ENCODE measurements at regions not wholly inside any gene's neighbourhood (a gene's known extent, or its start where the extent isn't known, plus 50 kb on each side); places are given as distances from the start of the nearest gene placed in this dataset.
"Not testable (repeated sequence)": the region's sequence is repeated elsewhere in the genome, so short reads cannot be mapped to it uniquely, and the experiment has no call there.

DNA sequence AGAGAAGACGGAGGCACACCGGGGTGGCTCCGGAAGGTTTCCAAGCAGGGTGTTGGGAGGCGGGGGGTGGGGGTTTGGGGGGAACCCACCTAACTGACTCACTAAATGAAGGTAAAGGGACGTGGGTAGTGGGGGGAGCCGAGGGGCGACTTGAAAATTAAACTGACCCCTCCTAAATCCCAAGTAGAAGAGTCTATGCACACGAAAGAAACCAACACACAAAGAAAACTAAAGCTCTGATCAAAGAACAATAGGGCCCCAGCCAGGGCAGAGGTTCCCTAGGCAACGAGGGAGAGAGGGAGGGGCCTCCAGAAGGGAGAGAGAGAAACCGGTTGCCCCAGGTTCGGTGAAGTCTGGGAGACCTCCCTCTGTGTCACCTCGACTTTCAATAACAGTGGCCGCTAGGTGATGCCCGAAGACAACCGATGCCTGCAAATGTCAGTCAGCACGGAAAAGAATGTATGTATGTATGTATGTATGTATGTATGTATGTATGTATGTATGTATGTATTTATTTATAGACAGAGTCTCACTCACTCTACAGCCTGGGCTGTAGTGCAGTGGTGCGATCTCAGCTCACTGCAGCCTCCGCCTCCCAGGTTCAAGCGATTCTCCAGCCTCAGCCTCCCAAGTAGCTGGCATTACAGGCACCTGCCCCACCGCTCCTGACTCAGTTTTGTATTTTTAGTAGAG, 106.7 kb upstream of the ANKRD30BL start:
- POLR2A ChIA-PET: interaction anchor here (0.6 kb wide), 1 partner anchor 512 kb away, joined by 3 read pairs; no protein-coding TSS in a partner anchor
- H3K4me1 Mint-ChIP-seq (ENCODE audit: low read depth); H3K36me3 Mint-ChIP-seq (ENCODE audit: low read depth); H3K9me3 Mint-ChIP-seq; H3K27me3 Mint-ChIP-seq; H3K4me3 Mint-ChIP-seq; intact Hi-C loops (cut with micrococcal nuclease): not testable (repeated sequence)
- CTCF ChIA-PET: interaction anchor here (0.7 to 1.6 kb wide), 2 partner anchors 380 to 1512 kb away, joined by 3 to 4 read pairs; no protein-coding TSS in a partner anchor
- peak; percentile 80 for DNase-seq
- H3K27ac Mint-ChIP-seq: peak overlapping the region; percentile 22
- peak; percentile 49 for ATAC-seq
- TF ChIP-seq, protein P1, sequence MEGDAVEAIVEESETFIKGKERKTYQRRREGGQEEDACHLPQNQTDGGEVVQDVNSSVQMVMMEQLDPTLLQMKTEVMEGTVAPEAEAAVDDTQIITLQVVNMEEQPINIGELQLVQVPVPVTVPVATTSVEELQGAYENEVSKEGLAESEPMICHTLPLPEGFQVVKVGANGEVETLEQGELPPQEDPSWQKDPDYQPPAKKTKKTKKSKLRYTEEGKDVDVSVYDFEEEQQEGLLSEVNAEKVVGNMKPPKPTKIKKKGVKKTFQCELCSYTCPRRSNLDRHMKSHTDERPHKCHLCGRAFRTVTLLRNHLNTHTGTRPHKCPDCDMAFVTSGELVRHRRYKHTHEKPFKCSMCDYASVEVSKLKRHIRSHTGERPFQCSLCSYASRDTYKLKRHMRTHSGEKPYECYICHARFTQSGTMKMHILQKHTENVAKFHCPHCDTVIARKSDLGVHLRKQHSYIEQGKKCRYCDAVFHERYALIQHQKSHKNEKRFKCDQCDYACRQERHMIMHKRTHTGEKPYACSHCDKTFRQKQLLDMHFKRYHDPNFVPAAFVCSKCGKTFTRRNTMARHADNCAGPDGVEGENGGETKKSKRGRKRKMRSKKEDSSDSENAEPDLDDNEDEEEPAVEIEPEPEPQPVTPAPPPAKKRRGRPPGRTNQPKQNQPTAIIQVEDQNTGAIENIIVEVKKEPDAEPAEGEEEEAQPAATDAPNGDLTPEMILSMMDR (IDR thresholded peaks at IDR 0.05): peak; percentile 66

DNA sequence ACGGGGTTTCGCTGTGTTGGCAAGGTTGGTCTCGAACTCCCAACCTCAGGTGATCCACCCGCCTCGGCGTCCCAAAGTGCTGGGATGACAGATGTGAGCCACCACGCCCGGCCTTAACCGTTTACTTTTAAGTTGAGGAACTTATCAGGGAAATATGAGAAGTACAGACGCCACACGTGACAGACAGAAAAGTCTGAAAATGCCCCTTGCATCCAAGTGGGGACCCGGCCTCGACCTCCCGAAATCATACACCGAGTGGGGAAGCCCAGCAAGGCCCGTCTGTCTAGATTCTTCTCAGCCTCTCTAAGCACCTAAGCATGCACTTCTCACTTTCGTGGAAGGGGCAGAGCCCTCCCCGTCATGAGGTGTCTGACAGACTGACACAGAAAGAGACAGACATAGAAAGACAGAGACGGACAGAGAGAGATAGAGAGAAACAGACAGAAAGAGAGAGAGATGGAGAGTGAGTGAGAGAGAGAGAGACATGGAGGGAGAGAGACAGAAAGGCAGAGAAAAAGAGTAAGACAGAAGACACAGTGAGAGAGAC, 107.3 kb upstream of the ANKRD30BL start:
- ATAC-seq (no peak), DNase-seq (no peak)
- Mint-ChIP-seq H3K36me3 (ENCODE audit: low read depth) (no peaks in the 10 kb centered on the region), H3K27me3 (no peaks in the 10 kb centered on the region), H3K27ac (no peak overlapping the region), H3K4me1 (ENCODE audit: low read depth) (no peaks in the 10 kb centered on the region), H3K4me3 (no peak overlapping the region), H3K9me3 (no peaks in the 10 kb centered on the region)
- ChIA-PET CTCF (interaction anchor here (0.7 to 1.6 kb wide), 2 partner anchors 380 to 1511 kb away, joined by 3 to 4 read pairs; no protein-coding TSS in a partner anchor), POLR2A (no interaction called here)
- TF ChIP-seq, protein P1 (IDR thresholded peaks at IDR 0.05): no peak
- intact Hi-C loops (cut with micrococcal nuclease): no loop called here

DNA sequence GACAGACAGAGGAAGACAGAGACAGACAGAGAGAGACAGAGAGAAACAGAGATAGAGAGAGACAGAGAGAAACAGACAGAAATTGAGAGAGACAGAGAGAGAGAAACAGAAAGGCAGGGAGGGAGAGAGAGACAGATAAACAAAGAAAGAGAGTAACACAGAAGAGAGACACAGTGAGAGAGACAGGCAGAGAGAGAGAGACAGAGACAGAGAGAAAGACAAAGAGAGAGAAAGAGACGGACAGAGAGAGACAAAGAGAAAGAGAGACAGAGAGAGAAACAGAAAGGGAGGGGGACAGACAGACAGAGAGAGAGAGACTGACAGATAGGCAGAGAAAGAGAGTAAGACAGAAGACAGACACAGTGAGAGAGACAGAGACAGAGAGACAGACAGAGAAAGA, 108.5 kb upstream of the ANKRD30BL start:
- TF ChIP-seq, protein P1 (IDR thresholded peaks at IDR 0.05): no peak
- H3K9me3 Mint-ChIP-seq: no peaks in the 10 kb centered on the region
- DNase-seq (no peak), ATAC-seq (no peak)
- intact Hi-C loops (cut with micrococcal nuclease): no loop called here
- H3K36me3 Mint-ChIP-seq (ENCODE audit: low read depth): no peaks in the 10 kb centered on the region
- no peaks in the 10 kb centered on the region for H3K27me3 Mint-ChIP-seq
- H3K4me3 Mint-ChIP-seq: no peak overlapping the region
- H3K27ac Mint-ChIP-seq: no peak overlapping the region
- H3K4me1 Mint-ChIP-seq (ENCODE audit: low read depth): no peaks in the 10 kb centered on the region
- ChIA-PET CTCF (no interaction called here), POLR2A (no interaction called here)

DNA sequence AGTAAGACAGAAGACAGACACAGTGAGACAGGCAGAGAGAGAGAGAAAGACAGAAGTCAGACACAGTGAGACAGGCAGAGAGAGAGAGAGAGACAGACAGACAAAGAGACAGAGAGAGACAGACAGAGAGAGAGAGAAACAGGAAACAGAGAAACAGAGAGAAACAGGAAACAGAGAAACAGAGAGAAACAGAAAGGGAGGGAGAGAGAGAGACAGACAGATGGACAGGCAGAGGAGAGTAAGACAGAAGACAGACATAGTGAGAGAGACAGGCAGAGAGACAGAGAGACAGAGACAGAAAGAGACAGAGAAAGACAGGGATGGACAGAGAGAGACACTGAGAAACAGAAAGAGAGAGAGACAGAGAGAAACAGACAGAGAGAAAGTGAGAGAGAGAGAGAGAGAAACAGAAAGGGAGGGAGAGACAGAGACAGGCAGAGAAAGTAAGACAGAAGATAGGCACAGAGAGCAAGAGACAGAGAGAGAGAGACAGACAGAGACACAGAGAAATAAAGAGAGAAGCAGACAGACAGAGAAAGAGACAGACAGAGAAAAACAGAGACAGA, 109.3 kb upstream of the ANKRD30BL start:
- ATAC-seq: no peak

DNA sequence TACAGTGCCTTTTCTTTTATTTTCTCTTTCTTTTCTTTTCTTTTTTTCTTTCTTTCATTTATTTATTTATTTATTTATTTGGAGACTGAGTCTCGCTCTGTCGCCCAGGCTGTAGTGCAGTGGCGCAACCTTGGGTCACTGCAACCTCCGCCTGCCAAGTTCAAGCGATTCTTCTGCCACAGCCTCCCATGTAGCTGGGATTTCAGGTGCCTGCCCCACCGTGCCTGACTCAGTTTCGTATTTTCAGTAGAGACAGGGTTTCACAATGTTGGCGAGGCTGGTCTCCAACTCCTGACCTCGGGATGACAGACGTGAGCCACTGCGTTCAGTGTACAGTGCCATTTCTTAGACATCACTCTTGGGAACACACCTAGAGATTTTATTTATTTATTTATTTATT, 110.0 kb upstream of the ANKRD30BL start:
- CTCF ChIA-PET; DNase-seq; H3K9me3 Mint-ChIP-seq; intact Hi-C loops (cut with micrococcal nuclease); POLR2A ChIA-PET; ATAC-seq; H3K4me1 Mint-ChIP-seq (ENCODE audit: low read depth); H3K4me3 Mint-ChIP-seq; H3K27me3 Mint-ChIP-seq; H3K36me3 Mint-ChIP-seq (ENCODE audit: low read depth); H3K27ac Mint-ChIP-seq: not testable (repeated sequence)

More for the DNA sequence above, 109.3 kb upstream of the ANKRD30BL start:
- H3K27ac Mint-ChIP-seq: no peak overlapping the region
- TF ChIP-seq, protein P1 (IDR thresholded peaks at IDR 0.05): no peak
- H3K4me1 Mint-ChIP-seq (ENCODE audit: low read depth): no peaks in the 10 kb centered on the region
- CTCF ChIA-PET: no interaction called here
- H3K36me3 Mint-ChIP-seq (ENCODE audit: low read depth): no peaks in the 10 kb centered on the region
- no peak overlapping the region for H3K4me3 Mint-ChIP-seq
- intact Hi-C loops (cut with micrococcal nuclease): no loop called here
- POLR2A ChIA-PET: no interaction called here
- H3K27me3 Mint-ChIP-seq: no peaks in the 10 kb centered on the region
- DNase-seq: no peak
- no peaks in the 10 kb centered on the region for H3K9me3 Mint-ChIP-seq
